Liver (tissue), 8 donors: ENCODE measurements at regions not wholly inside any gene's neighbourhood (a gene's known extent, or its start where the extent isn't known, plus 50 kb on each side); places are given as distances from the start of the nearest gene placed in this dataset.

Experiments used
- DNase-seq: peaks from one replicate; pipeline ENCODE4 v3.0.0-alpha.2; 2017; ENCODE audit warnings: low spot score
- H3K27ac ChIP-seq, 2 donors: one replicate each; pipeline ENCODE4 v1.7.0; 2013; ENCODE audit warnings: inconsistent platforms in 2 of 2, low read length in 2 of 2, control low read depth in 1 of 2, low read depth in 1 of 2, mild to moderate bottlenecking in 1 of 2
- H3K27me3 ChIP-seq, 4 donors: one replicate each; pipeline versions ENCODE4 v1.6.1 to v1.7.0; 2013; ENCODE audit warnings: low read length in 3 of 4, inconsistent platforms in 1 of 4, mild to moderate bottlenecking in 1 of 4, moderate library complexity in 1 of 4; ENCODE audit not compliant: control insufficient read depth in 4 of 4, insufficient read depth in 4 of 4
- H3K36me3 ChIP-seq, 4 donors: one replicate each; pipeline versions ENCODE4 v1.6.1 to v1.7.0; 2013; ENCODE audit warnings: low read length in 3 of 4, mild to moderate bottlenecking in 3 of 4, low read depth in 1 of 4, moderate library complexity in 1 of 4; ENCODE audit not compliant: control insufficient read depth in 4 of 4, insufficient read depth in 3 of 4
- H3K4me1 ChIP-seq, 4 donors: one replicate each; pipeline versions ENCODE4 v1.6.1 to v1.7.0; 2013; ENCODE audit warnings: low read length in 3 of 4, mild to moderate bottlenecking in 3 of 4, moderate library complexity in 1 of 4; ENCODE audit not compliant: control insufficient read depth in 4 of 4, insufficient read depth in 4 of 4
- H3K4me3 ChIP-seq, 3 donors: one replicate each; pipeline versions ENCODE4 v1.6.1 to v1.7.0; 2013; ENCODE audit warnings: low read length in 3 of 3, control low read depth in 1 of 3, low read depth in 1 of 3, mild to moderate bottlenecking in 1 of 3
- H3K9ac ChIP-seq, 2 donors: one replicate each; pipeline ENCODE4 v1.7.0; 2013; ENCODE audit warnings: low read length in 2 of 2, mild to moderate bottlenecking in 2 of 2, moderate library complexity in 2 of 2, control low read depth in 1 of 2, low read depth in 1 of 2
- H3K9me3 ChIP-seq, 4 donors: one replicate each; pipeline versions ENCODE4 v1.6.1 to v1.7.0; 2013; ENCODE audit warnings: low read length in 3 of 4; ENCODE audit not compliant: control insufficient read depth in 4 of 4
- ATF3 ChIP-seq: IDR thresholded peaks from 2 replicates; pipeline ENCODE4 v1.6.1; 2016; ENCODE audit warnings: antibody characterized with exemption
- CTCF ChIP-seq: fragments of 150-350 bp; IDR thresholded peaks from 2 replicates; pipeline ENCODE4 v1.5.1; 2017; ENCODE audit warnings: improper control_type of control experiment, low read depth, low read length; ENCODE audit not compliant: missing input control
- EGR1 ChIP-seq, 2 donors: IDR thresholded peaks; 2 replicates each; pipeline ENCODE4 v1.6.1; 2016 to 2018; ENCODE audit warnings: antibody characterized with exemption in 2 of 2, low read depth in 2 of 2
- FOXA1 ChIP-seq: IDR thresholded peaks from 2 replicates; pipeline ENCODE4 v1.6.1; 2016; ENCODE audit warnings: antibody characterized with exemption
- FOXA2 ChIP-seq: IDR thresholded peaks from 2 replicates; pipeline ENCODE4 v1.6.1; 2016; ENCODE audit warnings: antibody characterized with exemption
- GABPA ChIP-seq, 2 donors: IDR thresholded peaks in 1 of 2; conservative IDR thresholded peaks in 1 of 2; 2 replicates each; pipeline ENCODE4 v1.6.1; 2016; ENCODE audit warnings: antibody characterized with exemption in 2 of 2, mild to moderate bottlenecking in 1 of 2, moderate library complexity in 1 of 2
- HNF4A ChIP-seq, 2 donors: conservative IDR thresholded peaks; 2 replicates each; pipeline ENCODE4 v1.6.1; 2016; ENCODE audit warnings: antibody characterized with exemption in 2 of 2, mild to moderate bottlenecking in 2 of 2
- HNF4G ChIP-seq: IDR thresholded peaks from 2 replicates; pipeline ENCODE4 v1.6.1; 2016; ENCODE audit warnings: antibody characterized with exemption
- JUND ChIP-seq, 2 donors: IDR thresholded peaks; 2 replicates each; pipeline ENCODE4 v1.6.1; 2016; ENCODE audit warnings: antibody characterized with exemption in 2 of 2
- MAX ChIP-seq: IDR thresholded peaks from 2 replicates; pipeline ENCODE4 v1.6.1; 2016; ENCODE audit warnings: antibody characterized with exemption
- NR2F2 ChIP-seq: IDR thresholded peaks from 2 replicates; pipeline ENCODE4 v1.6.1; 2016; ENCODE audit warnings: antibody characterized with exemption
- RAD21 ChIP-seq, 2 donors: IDR thresholded peaks; 2 replicates each; pipeline ENCODE4 v1.6.1; 2016; ENCODE audit warnings: antibody characterized with exemption in 2 of 2, mild to moderate bottlenecking in 2 of 2
- REST ChIP-seq: IDR thresholded peaks from 2 replicates; pipeline ENCODE4 v1.6.1; 2016; ENCODE audit warnings: antibody characterized with exemption, mild to moderate bottlenecking
- SP1 ChIP-seq: IDR thresholded peaks from 2 replicates; pipeline ENCODE4 v1.6.1; 2018; ENCODE audit warnings: antibody characterized with exemption, mild to moderate bottlenecking
- TAF1 ChIP-seq: conservative IDR thresholded peaks from 2 replicates; pipeline ENCODE4 v1.6.1; 2016; ENCODE audit warnings: antibody characterized with exemption, mild to moderate bottlenecking
- YY1 ChIP-seq: IDR thresholded peaks from 2 replicates; pipeline ENCODE4 v1.6.1; 2016; ENCODE audit warnings: antibody characterized with exemption, mild to moderate bottlenecking
- ZBTB33 ChIP-seq: IDR thresholded peaks from 2 replicates; pipeline ENCODE4 v1.6.1; 2016; ENCODE audit warnings: antibody characterized with exemption
- WGBS: extraction: QIAGEN DNeasy Blood & Tissue Kit; methylation state at CpG from one replicate; pipeline ENCODE4 v1.1.7; 2013; 5-methylcytosine and 5-hydroxymethylcytosine counted together
- donor health status: healthy.
- donor health status: healthy.
- donor health status: healthy.
- donor health status: healthy.
- donor health status: healthy.

- Histone ChIP-seq H3K36me3 (no peaks in the 10 kb centered on the region), H3K9ac (no peak overlapping the region), H3K9me3 (no peaks in the 10 kb centered on the region), H3K27ac (no peak overlapping the region), H3K4me3 (no peak overlapping the region), H3K4me1 (no peaks in the 10 kb centered on the region), H3K27me3 (no peaks in the 10 kb centered on the region)
- WGBS = 79% methylated on average over 8 of the region's 8 CpGs
- TF ChIP-seq ZBTB33 (no peak), SP1 (no peak), YY1 (no peak), HNF4G (no peak), TAF1 (no peak), ATF3 (no peak), EGR1 (IDR thresholded peaks at IDR 0.05; ENCODE audit: low read depth in 2 of 2) (no peak), RAD21 (IDR thresholded peaks at IDR 0.05) (no peak), CTCF (no peak), FOXA1 (no peak), MAX (no peak), HNF4A (conservative IDR thresholded peaks at IDR 0.05) (no peak), REST (no peak), NR2F2 (no peak), JUND (IDR thresholded peaks at IDR 0.05) (no peak), GABPA (IDR thresholded peaks at IDR 0.05 in 1 of 2, conservative IDR thresholded peaks at IDR 0.05 in 1 of 2) (no peak), FOXA2 (no peak)
- DNase-seq = no peak
Measured at GRCh38 chr4:182189103-182189878, 53.9 kb upstream of the TENM3 start.
